ENCODE measurements at regions not wholly inside any gene's neighbourhood (a gene's known extent, or its start where the extent isn't known, plus 50 kb on each side); places are given as distances from the start of the nearest gene placed in this dataset.

DNA sequence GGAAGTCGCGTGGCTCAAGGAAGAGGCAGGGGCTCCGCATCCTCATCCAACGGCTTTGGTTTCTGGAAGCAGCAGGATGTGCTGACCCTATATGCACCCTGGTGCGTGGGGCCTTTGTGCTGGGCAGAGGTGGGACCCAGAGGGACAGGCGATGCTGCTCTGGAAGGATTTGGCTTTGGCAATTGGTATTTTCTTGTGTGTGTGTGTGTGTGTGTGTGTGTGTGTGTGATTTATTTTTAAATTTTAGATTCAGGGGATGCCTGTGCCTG lies 321.9 kb upstream of the ZNF507 start:
- Histone ChIP-seq H3K4me1 (ENCODE audit: control insufficient read depth in 4 of 4, insufficient read depth in 4 of 4, low read length in 3 of 4) (no peaks in the 10 kb centered on the region), H3K9me3 (ENCODE audit: control insufficient read depth in 4 of 4, low read length in 3 of 4) (no peaks in the 10 kb centered on the region), H3K27ac (ENCODE audit: low read depth in 1 of 2, low read length in 2 of 2) (no peak overlapping the region), H3K4me3 (ENCODE audit: low read depth in 1 of 3, low read length in 3 of 3) (no peak overlapping the region), H3K9ac (ENCODE audit: low read depth in 1 of 2, low read length in 2 of 2) (no peak overlapping the region), H3K36me3 (ENCODE audit: control insufficient read depth in 4 of 4, insufficient read depth in 3 of 4, low read depth in 1 of 4, low read length in 3 of 4) (no peaks in the 10 kb centered on the region), H3K27me3 (ENCODE audit: control insufficient read depth in 4 of 4, insufficient read depth in 4 of 4, low read length in 3 of 4) (no peaks in the 10 kb centered on the region)
- TF ChIP-seq HNF4G (IDR thresholded peaks at IDR 0.05) = no peak
- no peak for TF ChIP-seq GABPA (IDR thresholded peaks at IDR 0.05 in 1 of 2, conservative IDR thresholded peaks at IDR 0.05 in 1 of 2)
- TF ChIP-seq, protein P1, sequence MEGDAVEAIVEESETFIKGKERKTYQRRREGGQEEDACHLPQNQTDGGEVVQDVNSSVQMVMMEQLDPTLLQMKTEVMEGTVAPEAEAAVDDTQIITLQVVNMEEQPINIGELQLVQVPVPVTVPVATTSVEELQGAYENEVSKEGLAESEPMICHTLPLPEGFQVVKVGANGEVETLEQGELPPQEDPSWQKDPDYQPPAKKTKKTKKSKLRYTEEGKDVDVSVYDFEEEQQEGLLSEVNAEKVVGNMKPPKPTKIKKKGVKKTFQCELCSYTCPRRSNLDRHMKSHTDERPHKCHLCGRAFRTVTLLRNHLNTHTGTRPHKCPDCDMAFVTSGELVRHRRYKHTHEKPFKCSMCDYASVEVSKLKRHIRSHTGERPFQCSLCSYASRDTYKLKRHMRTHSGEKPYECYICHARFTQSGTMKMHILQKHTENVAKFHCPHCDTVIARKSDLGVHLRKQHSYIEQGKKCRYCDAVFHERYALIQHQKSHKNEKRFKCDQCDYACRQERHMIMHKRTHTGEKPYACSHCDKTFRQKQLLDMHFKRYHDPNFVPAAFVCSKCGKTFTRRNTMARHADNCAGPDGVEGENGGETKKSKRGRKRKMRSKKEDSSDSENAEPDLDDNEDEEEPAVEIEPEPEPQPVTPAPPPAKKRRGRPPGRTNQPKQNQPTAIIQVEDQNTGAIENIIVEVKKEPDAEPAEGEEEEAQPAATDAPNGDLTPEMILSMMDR (IDR thresholded peaks at IDR 0.05; ENCODE audit: low read depth, low read length, missing input control) = no peak
- TF ChIP-seq, protein P2, sequence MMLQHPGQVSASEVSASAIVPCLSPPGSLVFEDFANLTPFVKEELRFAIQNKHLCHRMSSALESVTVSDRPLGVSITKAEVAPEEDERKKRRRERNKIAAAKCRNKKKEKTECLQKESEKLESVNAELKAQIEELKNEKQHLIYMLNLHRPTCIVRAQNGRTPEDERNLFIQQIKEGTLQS (IDR thresholded peaks at IDR 0.05) = no peak
- TF ChIP-seq RXRA (IDR thresholded peaks at IDR 0.05) = no peak
- TF ChIP-seq FOXA2 (IDR thresholded peaks at IDR 0.05) = no peak
- no peak for TF ChIP-seq JUND (IDR thresholded peaks at IDR 0.05)
- TF ChIP-seq RAD21 (IDR thresholded peaks at IDR 0.05) = no peak
- TF ChIP-seq HNF4A (conservative IDR thresholded peaks at IDR 0.05) = no peak
- no peak for TF ChIP-seq FOXA1 (IDR thresholded peaks at IDR 0.05)
- TF ChIP-seq, protein P3, sequence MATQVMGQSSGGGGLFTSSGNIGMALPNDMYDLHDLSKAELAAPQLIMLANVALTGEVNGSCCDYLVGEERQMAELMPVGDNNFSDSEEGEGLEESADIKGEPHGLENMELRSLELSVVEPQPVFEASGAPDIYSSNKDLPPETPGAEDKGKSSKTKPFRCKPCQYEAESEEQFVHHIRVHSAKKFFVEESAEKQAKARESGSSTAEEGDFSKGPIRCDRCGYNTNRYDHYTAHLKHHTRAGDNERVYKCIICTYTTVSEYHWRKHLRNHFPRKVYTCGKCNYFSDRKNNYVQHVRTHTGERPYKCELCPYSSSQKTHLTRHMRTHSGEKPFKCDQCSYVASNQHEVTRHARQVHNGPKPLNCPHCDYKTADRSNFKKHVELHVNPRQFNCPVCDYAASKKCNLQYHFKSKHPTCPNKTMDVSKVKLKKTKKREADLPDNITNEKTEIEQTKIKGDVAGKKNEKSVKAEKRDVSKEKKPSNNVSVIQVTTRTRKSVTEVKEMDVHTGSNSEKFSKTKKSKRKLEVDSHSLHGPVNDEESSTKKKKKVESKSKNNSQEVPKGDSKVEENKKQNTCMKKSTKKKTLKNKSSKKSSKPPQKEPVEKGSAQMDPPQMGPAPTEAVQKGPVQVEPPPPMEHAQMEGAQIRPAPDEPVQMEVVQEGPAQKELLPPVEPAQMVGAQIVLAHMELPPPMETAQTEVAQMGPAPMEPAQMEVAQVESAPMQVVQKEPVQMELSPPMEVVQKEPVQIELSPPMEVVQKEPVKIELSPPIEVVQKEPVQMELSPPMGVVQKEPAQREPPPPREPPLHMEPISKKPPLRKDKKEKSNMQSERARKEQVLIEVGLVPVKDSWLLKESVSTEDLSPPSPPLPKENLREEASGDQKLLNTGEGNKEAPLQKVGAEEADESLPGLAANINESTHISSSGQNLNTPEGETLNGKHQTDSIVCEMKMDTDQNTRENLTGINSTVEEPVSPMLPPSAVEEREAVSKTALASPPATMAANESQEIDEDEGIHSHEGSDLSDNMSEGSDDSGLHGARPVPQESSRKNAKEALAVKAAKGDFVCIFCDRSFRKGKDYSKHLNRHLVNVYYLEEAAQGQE (IDR thresholded peaks at IDR 0.05) = no peak
- WGBS = 40% methylated on average over 6 of the region's 6 CpGs
- no peak for DNase-seq (ENCODE audit: low spot score)

DNA sequence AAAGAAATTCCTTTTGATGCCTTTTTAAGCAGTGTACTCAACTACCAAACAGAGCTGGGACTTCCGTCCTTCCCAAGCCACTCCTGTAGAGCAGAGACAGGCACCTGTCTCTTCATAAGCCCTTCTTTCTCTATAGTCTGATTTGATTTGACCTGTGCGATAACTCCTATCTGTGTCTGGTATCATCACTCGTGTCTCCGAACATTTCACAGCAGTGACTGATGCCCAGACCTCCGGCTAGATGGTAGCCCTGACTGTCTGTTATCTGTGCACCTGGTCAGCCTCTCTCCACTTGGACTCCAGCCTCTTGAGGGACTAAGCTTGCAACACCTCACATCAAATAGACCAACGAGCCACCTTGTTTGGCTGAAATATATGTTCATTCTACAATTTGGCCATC lies 316.2 kb upstream of the ZNF507 start:
- DNase-seq (ENCODE audit: low spot score) = no peak
- peaks cover 0 to 3% (median 0%) of the 10 kb centered on the region in 4 donors for H3K27me3 ChIP-seq (ENCODE audit: control insufficient read depth in 4 of 4, insufficient read depth in 4 of 4, low read length in 3 of 4)
- no peak overlapping the region for H3K4me3 ChIP-seq (ENCODE audit: low read depth in 1 of 3, low read length in 3 of 3)
- 62% methylated on average over 6 of the region's 6 CpGs for WGBS
- H3K27ac ChIP-seq (ENCODE audit: low read depth in 1 of 2, low read length in 2 of 2) = no peak overlapping the region
- no peaks in the 10 kb centered on the region for H3K9me3 ChIP-seq (ENCODE audit: control insufficient read depth in 4 of 4, low read length in 3 of 4)
- TF ChIP-seq, protein P4, sequence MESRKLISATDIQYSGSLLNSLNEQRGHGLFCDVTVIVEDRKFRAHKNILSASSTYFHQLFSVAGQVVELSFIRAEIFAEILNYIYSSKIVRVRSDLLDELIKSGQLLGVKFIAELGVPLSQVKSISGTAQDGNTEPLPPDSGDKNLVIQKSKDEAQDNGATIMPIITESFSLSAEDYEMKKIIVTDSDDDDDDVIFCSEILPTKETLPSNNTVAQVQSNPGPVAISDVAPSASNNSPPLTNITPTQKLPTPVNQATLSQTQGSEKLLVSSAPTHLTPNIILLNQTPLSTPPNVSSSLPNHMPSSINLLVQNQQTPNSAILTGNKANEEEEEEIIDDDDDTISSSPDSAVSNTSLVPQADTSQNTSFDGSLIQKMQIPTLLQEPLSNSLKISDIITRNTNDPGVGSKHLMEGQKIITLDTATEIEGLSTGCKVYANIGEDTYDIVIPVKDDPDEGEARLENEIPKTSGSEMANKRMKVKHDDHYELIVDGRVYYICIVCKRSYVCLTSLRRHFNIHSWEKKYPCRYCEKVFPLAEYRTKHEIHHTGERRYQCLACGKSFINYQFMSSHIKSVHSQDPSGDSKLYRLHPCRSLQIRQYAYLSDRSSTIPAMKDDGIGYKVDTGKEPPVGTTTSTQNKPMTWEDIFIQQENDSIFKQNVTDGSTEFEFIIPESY (IDR thresholded peaks at IDR 0.05) = no peak
- no peak for TF ChIP-seq RXRA (IDR thresholded peaks at IDR 0.05)
- TF ChIP-seq RAD21 (IDR thresholded peaks at IDR 0.05) = no peak
- TF ChIP-seq EGR1 (IDR thresholded peaks at IDR 0.05; ENCODE audit: low read depth in 2 of 2) = no peak
- TF ChIP-seq TAF1 (conservative IDR thresholded peaks at IDR 0.05) = no peak
- no peak for TF ChIP-seq FOXA2 (IDR thresholded peaks at IDR 0.05)
- TF ChIP-seq, protein P3 (IDR thresholded peaks at IDR 0.05) = no peak
- TF ChIP-seq, protein P1 (IDR thresholded peaks at IDR 0.05; ENCODE audit: low read depth, low read length, missing input control) = no peak
- TF ChIP-seq, protein P2 (IDR thresholded peaks at IDR 0.05) = no peak
- TF ChIP-seq HNF4A (conservative IDR thresholded peaks at IDR 0.05) = no peak
- no peak for TF ChIP-seq YY1 (IDR thresholded peaks at IDR 0.05)
- no peak overlapping the region for H3K9ac ChIP-seq (ENCODE audit: low read depth in 1 of 2, low read length in 2 of 2)
- H3K36me3 ChIP-seq (ENCODE audit: control insufficient read depth in 4 of 4, insufficient read depth in 3 of 4, low read depth in 1 of 4, low read length in 3 of 4) = no peaks in the 10 kb centered on the region
- no peaks in the 10 kb centered on the region for H3K4me1 ChIP-seq (ENCODE audit: control insufficient read depth in 4 of 4, insufficient read depth in 4 of 4, low read length in 3 of 4)
